NCI-H146 (cell line): ENCODE measurements at regions not wholly inside any gene's neighbourhood (a gene's known extent, or its start where the extent isn't known, plus 50 kb on each side); places are given as distances from the start of the nearest gene placed in this dataset.

Experiments
- DNase-seq: peaks from one replicate; lab custom pipeline; 2025; lab: John Stamatoyannopoulos, UW

DNA sequence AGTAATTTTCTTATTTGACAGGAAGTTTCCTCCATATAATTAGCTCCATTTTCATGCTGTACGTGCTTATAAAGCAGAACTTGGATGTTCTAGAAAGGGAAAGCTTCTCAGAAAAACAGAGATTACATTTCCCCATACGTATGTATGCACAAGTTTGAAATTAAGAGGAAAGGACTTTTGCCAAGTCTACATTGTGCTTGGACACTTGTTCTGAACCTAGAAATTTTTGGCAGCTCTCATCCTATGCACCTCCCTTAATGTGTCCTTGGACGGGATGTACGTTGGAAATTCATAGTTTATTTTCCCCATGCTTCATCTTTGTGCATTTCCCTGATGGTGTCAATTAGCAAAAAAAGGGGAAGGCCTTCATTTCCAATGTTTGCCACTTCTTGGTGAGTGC is 322.7 kb downstream of the BLID start:
- DNase-seq, result no peak

DNA sequence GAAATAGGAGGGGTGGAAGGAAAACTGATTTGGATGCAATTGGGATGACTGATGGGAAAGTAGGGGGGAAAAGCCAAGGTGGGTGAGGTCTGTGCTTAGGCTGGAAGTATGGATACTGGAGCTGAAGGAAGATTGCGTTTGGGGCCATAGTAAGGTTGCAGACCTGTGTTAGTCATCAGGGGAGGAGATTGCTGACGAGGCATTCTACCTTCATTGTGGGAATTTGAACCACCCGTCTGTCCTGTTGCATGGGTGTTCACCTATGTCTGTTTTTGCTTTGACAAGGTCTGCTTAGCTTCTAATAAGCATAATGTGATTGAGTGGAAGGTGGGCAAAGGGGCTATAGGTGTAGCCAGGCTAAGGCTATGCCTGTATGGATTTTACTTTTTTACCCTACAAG is 323.8 kb downstream of the BLID start:
- DNase-seq, result no peak

DNA sequence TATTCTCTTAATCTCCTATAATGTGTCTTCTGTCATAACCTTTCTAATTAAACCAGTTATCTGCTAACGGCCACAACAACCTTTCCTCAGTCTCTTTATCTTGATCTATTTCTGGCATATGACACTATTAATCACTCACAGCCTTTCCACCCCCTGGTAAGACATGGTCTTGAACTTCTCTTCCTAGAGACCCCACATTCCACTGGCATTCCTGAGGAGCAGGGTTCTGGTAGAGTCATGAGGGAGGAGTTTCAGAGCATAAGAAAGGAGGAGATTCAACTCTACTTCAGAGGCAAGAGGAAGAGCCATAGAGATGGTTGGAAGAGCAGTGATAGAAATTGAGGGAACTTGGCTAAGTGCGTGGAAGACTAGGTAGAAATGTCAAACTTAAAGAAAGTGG is 325.6 kb downstream of the BLID start:
- no peak for DNase-seq

DNA sequence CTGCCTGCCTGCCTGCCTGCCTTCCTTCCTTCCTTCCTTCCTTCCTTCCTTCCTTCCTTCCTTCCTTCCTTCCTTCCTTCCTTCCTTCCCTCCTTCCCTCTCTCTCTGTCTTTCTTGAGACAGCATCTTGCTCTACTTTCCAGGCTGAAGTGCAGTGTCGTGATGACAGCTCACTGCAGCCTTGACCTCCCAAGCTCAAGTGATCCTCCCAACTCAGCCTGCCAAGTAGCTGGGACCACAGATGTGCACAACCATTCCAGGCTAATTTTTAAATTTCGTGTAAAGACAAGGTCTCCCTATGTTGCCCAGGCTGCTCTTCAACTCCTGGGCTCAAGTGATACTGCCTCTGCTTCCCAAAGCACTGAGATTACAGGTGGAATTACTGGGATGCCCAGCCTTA is 328.2 kb upstream of the SORL1-AS1 start:
- no peak for DNase-seq

DNA sequence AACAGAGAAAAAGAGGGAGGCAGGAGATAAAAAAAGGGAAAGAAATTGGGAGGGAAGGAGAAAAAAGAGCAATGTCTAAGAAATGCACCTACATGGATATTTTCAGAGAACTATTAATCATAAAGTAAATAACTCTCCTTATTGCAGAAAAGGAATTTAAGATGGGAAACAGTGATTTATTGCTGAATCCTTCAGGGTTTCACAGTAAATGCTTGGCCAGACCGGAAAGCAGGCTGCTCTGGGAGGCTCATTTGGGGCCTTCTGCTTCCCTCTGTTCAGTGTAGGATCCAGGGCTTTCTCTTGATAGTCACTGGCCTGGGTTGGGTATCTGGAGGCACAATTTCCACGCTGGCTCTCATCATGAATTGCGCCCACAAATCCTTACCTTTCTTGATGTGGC is 324.3 kb upstream of the SORL1-AS1 start:
- DNase-seq, result no peak

DNA sequence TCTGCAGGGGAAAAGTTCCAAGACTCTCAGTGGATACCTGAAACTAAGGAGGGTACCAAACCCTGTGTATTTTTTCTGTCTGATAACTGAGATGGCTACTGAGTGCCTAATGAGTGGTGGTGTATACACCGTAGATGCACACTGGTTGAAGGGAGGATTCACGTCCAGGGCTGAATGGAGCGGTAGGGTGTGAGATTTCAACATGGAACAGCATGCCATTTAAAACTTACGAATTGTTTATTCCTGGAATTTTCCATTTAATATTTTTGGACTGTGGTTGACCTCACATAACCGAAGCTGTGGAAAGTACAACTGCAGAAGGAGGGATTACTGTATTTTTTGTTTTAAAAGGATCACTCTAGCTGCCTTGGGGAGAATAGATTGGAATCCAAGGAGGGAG is 322.5 kb upstream of the SORL1-AS1 start:
- DNase-seq, result no peak

DNA sequence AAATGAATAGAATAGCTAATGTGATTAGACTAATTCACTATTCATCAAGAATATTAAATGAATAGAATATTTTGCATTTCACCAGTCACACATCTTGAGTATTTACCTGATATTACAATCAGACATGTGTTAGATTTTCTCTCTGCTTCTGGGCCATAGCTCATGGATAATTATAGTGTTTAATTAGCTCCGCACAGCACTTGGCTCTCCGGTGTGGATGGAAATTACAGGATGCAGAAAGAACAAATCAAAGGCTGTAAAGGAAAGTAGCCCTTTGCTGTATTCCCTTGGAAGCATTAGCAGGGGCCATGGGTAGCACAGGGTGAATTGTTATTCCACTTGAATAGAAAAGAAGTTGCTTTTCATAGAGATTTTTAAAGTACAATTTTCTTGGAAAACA is 320.3 kb upstream of the SORL1-AS1 start:
- DNase-seq, result no peak

DNA sequence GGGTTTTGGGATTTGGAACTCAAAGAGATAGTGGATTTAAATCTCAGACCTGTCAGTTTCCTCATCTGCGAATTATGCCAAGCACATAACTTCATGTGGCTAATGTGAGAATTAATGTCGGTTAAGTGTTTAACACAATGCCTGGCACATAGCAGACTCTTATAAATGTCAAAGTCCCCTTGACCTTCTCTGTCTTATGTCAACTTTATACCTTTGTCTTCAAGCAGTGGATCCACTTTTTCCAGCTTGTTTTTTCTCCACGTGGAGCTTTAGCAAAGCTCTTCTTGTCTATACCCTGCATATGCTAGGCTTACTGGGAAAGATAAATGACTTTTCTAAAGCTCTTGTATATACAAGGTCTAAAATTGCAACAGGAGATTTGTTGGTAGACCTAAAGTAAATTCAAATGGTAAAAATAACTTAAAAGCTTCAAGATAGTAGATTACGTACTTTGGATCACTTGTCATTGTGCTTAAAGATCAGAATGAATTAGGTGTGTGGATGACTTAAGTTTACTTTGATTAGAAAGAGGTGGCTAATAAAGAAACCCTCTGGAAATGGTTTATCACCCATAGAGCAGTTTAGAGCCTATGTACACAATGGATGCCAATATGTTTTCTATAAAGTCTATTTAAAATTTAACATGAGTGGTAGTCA is 318.3 kb upstream of the SORL1-AS1 start:
- DNase-seq, result no peak

DNA sequence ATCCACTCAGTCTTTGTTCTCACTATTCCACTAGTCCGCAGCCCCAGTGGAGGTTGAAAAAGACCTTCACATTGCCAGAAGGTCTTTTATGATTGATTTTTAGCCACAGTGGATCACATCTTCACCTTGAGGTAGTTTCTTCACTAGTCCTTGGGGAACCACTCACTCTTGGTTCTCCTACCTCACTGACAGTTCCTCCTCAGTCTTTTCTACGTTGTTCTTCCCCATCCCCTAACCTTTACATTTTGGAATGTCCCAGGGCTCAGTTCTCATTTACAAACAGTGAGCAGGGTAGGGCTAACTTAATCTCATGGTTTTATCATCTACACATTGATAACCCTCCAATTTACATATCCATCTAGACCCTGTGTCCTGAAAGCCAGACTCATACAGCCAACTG is 316.4 kb upstream of the SORL1-AS1 start:
- DNase-seq, result no peak

DNA sequence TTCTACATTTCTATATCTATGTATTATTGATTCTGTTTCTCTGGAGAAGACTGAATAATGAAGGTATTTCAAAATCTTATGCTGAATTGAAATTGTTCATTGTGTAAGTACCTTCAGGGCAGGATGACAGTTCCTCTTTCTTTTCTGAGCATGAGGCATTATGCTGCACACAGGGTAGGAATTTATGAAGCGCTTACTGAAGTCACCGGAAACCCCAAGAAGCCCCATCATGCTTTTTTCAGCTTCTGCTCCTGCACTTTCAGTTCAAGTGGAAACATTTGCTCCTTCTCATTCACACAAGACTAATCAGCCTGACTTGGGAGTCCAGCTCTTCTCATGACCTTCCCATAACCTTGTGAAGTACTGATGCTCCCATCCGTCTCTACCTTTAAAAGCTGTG is 314.7 kb upstream of the SORL1-AS1 start:
- DNase-seq, result no peak

DNA sequence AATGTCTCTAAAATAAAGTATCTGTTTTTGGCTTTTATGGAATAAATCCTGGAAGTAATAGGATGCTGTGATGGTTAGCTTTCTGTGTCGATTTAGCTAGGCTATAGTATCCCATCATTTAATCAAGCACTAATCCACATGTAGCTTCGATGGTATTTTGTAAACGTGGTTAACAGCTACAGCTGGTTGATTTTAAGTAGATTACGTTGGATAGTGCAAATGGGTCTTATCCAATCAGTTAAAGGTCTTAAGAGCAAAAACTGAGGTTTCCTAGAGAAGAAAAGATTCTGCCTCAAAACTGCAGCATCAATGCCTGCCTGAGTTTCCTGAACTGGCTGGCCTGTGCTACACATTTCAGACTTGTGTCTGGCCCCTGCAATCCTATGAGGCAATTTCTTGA is 314.2 kb upstream of the SORL1-AS1 start:
- no peak for DNase-seq

DNA sequence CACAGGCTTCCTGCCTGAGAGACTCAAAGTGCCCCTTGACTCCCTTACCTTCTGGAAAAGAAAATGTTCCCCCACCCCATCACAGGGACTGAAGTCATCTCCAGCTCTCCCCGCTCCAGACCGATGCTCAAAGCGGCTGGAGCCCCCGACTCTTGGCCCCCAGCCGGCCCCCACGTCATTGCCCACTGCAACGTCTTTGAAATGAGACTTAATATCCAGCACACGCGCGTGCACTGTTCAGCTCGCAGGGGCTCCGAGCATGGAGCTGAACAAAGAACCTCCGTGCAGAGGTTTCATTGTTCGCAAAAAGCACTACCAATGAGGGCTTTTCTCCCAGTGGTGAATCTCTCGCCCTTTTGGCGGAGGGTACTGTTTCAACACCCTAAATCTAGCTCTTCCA is 313.4 kb upstream of the SORL1-AS1 start:
- DNase-seq, result no peak

DNA sequence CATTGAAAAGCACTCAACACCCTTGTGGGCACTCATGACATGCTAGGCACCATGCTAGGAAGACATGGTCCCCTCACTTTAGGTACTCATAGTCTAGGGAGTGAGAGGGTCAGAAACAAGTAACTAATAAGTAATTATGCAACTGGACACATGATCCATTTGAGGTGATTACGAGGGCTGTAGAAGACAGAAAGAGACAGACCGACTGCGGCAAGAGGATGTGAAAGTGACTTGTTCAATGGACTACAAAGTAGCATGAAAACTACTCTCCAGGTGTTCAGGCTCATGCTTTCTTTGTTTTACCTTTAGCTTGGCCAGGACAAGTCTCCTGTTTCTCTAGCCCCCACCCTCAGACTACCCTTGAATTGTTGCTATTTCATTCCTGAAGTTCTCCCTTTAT is 310.8 kb upstream of the SORL1-AS1 start:
- no peak for DNase-seq

DNA sequence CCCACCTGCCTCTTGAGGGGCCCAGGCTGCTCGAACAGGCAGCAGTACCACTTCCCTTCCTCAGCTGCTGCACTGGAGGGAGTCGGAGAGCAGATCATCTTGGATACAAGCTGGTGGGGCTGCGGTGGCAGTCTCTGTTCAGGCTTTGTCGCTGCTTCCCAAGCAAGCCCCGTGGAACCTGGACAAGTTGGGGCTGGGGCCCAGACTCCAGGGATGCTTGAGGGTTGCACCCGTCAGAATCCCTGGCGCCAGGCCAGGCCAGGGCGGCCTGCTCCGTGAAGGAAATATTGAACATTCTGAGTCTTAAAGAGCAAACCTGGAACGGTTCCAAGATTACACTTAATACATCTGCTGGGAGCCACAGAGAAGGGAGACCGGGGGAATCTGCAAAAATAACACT is 310.1 kb upstream of the SORL1-AS1 start:
- peak; percentile 12 for DNase-seq

DNA sequence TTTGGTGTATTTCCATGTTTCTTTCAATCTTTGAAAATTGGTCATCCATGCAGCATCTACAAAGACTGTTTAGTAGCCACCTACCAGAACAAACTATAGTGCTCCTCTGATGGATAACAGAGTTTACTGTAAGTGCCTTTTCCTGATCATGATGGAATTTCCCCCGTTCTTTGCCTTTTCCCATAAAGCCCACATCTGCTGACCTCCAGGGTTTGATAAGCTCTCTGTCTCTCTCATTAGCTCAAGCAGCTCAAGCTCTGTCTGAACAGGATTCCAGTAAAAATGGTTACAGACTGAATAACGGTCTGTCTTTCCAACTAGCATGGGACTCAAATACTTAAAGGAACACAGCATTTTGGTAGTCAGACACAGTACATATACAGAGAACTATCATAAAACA is 308.4 kb upstream of the SORL1-AS1 start:
- DNase-seq, result no peak

DNA sequence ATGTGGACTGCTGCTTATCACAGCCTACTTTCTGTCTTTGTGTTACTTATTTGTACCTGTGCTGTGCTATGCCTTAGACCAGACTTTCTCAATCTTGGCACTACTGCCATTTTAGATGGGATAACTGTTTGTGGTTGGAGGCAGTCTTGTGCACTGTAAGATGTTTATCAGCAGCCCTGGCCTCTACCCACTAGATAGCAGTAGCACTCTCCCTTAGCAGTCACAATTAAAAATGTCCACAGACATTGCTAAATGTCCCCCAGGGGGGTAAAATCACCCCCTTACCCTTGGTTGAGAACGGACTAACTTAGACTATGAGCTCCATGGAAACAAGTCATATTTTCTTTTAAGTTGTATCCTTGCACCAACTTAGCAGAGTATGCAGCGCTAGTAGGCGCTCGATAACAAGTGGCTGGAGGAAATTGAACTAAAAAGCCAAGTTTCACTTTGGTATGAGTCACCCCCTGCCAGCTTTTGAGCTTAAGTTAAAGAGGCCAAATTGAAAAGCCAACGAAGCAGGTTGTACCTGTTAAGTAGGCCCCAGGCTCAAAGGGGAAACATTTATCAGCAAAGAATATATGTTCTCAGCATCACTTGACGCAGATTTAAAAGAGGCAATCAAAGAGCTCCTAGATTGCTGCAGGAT is 304.8 kb upstream of the SORL1-AS1 start:
- DNase-seq, result no peak

DNA sequence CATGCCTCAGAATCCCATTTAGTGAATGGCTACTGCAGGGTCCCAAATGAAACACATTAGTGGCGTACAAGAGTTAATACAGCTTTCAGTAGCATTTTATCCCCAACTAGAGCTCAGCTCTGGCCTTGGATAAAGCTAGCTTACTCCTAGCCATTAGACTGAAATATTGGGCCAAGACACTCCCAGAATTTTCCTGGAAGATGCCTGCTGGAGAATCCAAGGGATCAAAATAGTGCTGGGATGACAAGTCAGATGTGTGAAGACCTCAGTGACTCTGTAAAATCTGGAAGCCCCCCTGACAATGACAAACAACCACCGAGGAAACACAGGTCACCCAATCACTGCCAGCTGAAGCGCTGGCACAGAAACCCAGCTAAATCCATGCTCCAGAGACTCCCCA is 303.1 kb upstream of the SORL1-AS1 start:
- DNase-seq, result no peak

DNA sequence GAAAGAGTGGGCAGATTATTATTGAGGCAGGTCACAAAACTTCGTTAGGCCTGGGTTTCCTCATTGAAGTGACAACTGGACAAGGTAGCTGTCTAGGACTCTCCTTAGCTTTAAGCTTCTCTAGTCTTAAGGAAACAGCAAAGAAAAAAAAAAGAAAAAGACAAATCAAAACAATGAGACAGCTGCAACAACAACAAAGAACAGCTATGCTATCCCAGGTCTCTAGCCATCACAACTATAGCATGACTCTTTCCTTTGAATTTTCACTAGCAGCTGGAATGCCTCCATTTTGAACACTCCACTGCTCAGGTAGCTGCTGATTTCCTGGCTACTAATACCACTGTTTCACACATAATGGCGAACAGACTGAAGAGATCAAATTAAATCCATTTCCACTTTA is 302.4 kb upstream of the SORL1-AS1 start:
- no peak for DNase-seq

DNA sequence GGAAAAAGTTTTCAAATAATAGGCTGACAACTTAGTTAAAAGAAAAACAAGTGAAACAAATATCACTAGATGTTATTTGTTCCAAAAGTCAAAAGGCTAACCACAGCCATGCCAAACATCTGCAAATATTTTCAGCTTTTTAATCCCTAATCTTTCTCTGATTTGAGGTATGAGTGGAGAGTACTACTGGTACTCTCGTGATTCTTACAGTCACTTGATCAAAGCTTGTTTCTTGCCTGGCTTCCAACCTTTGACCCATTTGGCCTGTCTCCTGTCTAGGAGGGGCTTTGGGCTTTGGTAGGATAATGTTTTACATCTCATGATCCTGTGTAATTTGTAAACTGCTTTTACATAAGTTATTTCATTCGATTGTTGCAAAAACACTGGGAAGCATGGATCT is 301.8 kb upstream of the SORL1-AS1 start:
- no peak for DNase-seq

DNA sequence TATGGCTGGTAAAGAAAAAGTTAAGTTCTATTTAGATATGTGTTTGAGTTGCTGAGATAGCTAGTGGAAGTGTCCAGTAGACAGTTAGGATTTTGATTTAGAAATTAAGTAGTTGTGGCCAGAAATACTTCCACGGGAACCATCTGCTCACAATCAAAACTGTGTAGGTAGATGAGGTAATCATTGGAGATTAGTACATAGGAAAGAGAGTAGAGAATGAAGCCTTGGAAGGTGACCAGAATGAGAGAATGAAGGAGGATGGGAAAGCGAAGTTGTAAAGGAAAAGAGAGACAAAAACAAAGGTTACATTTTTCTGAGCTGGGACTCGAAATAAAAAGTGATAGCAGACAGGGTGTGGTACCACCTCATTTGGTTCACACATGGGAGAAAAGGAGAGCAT is 296.9 kb upstream of the SORL1-AS1 start:
- DNase-seq, result no peak

DNA sequence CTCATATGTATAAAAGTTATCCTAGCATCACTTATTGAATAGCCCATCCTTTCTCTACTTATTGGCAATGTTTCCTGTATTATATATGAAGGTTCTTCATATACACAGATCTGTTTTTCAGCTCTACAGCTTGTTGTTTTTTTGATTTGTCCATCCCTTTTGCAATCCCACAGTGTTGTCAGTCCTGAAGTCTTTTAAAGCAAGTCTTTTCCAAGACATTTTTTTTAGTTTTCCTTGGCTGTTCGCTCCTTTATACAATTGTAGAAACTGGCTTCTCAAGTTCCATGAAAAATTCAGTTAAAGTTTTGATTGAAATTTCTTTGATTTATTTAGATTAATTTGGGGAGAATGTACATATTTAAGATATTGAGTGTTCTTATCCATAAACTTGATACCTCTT is 295.3 kb upstream of the SORL1-AS1 start:
- DNase-seq, result no peak

DNA sequence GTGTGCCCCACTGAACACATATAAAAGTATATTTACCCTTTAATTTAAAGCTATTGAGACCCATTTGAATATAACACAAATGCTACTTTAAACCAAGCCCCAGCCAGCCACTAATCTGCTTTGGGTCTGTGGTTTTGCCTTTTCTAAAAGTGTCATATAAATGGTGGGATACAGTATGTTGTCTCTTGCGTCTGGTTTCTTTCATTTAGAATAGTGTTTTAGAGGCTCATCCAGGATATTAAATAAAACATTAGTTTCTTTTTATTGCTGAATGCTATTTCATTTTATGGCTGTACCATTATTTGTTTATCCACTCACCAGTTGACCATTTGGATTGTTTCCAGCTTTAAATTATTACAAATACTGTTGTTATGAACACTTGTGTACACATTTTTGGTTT is 290.5 kb upstream of the SORL1-AS1 start:
- no peak for DNase-seq

DNA sequence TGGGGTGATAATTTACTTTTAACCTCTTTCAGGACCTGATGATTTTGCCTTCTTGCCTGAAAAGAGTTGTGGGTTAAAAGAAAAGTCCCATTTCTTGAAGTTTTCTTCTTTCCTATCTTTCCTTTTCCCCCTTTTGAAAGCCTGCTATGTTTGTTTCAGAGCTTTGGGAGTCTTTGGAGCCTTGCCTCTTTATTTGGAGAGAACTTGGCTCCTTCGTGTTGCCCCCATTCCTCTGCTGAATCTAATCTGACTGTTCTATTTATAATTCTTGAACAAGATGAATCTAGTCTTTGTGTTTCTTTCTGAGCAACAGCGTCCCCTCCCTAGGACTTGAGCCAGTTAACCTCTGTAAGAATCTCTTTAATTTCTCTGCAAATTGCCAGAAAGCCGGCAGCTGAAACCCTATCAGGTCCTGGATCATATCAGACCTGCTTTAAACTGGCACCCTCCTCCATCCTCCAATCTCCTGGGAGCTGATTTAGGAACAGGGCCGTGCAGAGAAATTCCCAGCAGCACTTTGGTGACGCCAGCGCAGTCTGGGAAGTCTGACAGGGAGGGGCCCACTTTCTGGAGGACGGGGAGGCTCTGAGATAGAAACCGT is 289.1 kb upstream of the SORL1-AS1 start:
- DNase-seq, result no peak

DNA sequence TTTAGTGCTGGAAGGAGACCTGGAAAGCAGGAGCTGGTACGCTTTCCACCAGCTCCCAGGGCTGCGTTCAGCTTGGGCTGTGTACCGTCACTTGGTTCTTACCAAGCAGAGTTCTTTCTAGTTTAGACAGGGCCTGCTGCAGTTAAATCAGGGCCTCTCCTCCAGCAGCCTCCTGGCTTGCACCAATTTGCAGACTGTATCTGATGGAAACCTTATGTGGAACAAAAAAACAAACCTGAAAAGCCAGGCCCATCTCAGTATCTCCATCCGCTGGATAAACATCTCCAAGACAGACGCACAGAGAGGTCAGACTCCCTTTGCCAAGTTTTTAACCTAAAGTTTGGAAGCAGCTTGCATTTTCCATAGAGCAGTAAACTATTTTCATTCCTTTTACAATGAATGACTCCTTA is 288.6 kb upstream of the SORL1-AS1 start:
- no peak for DNase-seq
